ENCODE measurements at regions not wholly inside any gene's neighbourhood (a gene's known extent, or its start where the extent isn't known, plus 50 kb on each side); places are given as distances from the start of the nearest gene placed in this dataset.
A peak's percentile ranks its signal among the peaks of the same experiment; 100 is the strongest.
"Not testable (repeated sequence)": the region's sequence is repeated elsewhere in the genome, so short reads cannot be mapped to it uniquely, and the experiment has no call there.

DNA sequence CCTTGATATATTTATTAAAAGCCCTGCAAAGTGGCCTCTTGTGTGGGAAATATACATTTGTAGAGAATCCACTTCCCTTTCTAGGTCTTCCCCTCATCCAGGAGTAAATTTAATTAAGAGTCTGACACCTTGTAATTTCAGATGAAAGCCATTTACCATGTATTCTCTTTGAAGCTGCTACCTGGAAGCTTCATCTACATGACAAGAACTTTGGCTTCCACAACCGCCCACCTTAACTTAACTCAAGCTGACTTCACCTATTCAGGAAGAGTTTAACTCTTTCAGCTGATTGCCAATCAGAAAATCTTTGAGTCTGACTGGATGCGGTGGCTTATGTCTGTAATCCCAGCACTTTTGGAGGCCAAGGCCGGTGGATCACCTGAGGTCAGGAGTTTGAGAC is 899.9 kb downstream of the TAF11L14 start:
- TF ChIP-seq ISL1 (CRISPR knock-in tag; IDR thresholded peaks at IDR 0.05) (no peak), ZFP30 (CRISPR knock-in tag; IDR thresholded peaks at IDR 0.05) (no peak), BACH2 (CRISPR knock-in tag; IDR thresholded peaks at IDR 0.05; ENCODE audit: borderline replicate concordance) (no peak), ZNF70 (CRISPR knock-in tag; IDR thresholded peaks at IDR 0.05) (no peak), GLIS3 (CRISPR knock-in tag; IDR thresholded peaks at IDR 0.05) (no peak)
- TF ChIP-seq, protein P1, sequence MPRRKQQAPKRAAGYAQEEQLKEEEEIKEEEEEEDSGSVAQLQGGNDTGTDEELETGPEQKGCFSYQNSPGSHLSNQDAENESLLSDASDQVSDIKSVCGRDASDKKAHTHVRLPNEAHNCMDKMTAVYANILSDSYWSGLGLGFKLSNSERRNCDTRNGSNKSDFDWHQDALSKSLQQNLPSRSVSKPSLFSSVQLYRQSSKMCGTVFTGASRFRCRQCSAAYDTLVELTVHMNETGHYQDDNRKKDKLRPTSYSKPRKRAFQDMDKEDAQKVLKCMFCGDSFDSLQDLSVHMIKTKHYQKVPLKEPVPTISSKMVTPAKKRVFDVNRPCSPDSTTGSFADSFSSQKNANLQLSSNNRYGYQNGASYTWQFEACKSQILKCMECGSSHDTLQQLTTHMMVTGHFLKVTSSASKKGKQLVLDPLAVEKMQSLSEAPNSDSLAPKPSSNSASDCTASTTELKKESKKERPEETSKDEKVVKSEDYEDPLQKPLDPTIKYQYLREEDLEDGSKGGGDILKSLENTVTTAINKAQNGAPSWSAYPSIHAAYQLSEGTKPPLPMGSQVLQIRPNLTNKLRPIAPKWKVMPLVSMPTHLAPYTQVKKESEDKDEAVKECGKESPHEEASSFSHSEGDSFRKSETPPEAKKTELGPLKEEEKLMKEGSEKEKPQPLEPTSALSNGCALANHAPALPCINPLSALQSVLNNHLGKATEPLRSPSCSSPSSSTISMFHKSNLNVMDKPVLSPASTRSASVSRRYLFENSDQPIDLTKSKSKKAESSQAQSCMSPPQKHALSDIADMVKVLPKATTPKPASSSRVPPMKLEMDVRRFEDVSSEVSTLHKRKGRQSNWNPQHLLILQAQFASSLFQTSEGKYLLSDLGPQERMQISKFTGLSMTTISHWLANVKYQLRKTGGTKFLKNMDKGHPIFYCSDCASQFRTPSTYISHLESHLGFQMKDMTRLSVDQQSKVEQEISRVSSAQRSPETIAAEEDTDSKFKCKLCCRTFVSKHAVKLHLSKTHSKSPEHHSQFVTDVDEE (CRISPR knock-in tag; IDR thresholded peaks at IDR 0.05) = no peak
- no peak for ATAC-seq

DNA sequence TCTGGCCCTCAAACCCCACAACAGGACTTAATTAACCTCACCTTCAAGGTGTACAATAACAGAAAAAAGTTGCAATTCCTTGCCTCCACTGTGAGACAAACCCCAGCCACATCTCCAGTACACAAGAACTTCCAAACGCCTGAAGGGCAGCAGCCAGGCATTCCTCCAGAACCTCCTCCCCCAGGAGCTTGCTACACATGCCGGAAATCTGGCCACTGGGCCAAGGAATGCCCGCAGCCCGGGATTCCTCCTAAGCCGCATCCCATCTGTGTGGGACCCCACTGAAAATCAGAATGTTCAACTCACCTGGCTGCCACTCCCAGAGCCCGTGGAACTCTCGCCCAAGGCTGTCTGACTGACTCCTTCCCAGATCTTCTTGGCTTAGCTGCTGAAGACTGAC is 901.5 kb downstream of the TAF11L14 start:
- ATAC-seq = not testable (repeated sequence)

DNA sequence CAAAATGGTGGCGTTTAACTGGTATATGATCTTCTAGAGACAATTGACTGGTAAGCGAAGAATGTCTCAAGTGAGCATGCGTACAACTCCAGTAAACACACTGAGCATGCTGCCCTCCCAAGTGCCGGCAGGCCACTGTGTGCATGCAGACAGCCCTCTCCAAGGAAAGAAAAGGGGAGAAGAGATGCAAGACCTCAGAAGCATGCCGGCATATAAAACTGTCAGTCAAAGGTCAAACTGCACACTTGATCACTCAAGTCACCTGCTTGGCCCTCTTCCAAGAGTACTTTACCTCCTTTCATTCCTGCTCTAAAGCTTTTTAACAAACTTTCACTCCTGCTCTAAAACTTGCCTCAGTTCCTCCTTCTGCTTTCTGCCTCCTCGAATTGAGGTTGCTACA is 910.2 kb downstream of the TAF11L14 start:
- TF ChIP-seq SNAI2 (CRISPR knock-in tag; IDR thresholded peaks at IDR 0.05) = no peak
- TF ChIP-seq, protein P2, sequence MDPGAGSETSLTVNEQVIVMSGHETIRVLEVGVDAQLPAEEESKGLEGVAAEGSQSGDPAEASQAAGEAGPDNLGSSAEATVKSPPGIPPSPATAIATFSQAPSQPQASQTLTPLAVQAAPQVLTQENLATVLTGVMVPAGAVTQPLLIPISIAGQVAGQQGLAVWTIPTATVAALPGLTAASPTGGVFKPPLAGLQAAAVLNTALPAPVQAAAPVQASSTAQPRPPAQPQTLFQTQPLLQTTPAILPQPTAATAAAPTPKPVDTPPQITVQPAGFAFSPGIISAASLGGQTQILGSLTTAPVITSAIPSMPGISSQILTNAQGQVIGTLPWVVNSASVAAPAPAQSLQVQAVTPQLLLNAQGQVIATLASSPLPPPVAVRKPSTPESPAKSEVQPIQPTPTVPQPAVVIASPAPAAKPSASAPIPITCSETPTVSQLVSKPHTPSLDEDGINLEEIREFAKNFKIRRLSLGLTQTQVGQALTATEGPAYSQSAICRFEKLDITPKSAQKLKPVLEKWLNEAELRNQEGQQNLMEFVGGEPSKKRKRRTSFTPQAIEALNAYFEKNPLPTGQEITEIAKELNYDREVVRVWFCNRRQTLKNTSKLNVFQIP (CRISPR knock-in tag; IDR thresholded peaks at IDR 0.05; ENCODE audit: borderline replicate concordance, low read depth) = no peak
- no peak for ATAC-seq

DNA sequence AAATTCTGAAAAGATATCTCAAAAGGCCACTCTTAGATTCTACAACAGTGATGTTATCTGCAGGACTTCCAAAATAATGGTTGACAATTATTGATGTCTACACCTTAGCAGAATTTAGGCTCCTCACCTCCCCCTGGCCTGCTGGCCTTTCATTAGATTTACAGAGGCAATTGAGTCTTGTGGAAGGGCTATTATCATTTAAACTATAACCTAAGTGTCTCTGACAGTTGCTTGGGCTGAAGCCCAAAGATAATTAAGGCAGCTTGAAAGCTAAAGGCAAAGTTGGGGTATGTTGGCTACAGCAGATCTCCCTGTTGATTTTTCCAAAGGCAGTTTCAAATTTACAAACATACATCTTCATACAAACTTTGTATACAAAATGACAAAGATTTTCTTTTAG is 912.3 kb downstream of the TAF11L14 start:
- no peak for ATAC-seq
- TF ChIP-seq GLIS3 (CRISPR knock-in tag; IDR thresholded peaks at IDR 0.05) = no peak
- peak; percentile 25; the same call in 1 of the 2 replicates for TF ChIP-seq ISL1 (CRISPR knock-in tag; IDR thresholded peaks at IDR 0.05)

DNA sequence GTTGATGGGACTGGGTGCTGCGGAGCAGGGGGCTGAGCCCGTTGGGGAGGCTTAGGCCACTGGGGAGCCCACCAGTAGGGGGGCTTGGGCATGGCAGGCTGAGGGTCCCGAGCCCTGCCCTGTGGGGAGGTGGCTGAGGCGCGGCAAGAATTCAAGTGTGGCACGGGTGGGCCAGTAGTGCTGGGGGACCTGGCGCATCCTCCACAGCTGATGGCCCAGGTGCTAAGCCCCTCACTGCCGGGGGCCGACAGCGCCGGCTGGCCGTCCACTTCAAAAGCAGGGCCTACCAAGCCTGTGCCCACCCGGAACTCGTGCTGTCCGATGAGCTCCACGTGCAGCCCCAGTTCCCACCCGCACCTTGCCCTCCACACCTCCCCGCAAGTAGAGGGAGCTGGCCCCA is 917.5 kb downstream of the TAF11L14 start:
- no peak for TF ChIP-seq ZNF8 (CRISPR knock-in tag; IDR thresholded peaks at IDR 0.05)
- TF ChIP-seq ESRRG (CRISPR knock-in tag; IDR thresholded peaks at IDR 0.05) = no peak
- TF ChIP-seq ZC3H10 (CRISPR knock-in tag; IDR thresholded peaks at IDR 0.05) = no peak
- TF ChIP-seq TOX (CRISPR knock-in tag; IDR thresholded peaks at IDR 0.05; ENCODE audit: borderline replicate concordance) = no peak
- no peak for ATAC-seq

DNA sequence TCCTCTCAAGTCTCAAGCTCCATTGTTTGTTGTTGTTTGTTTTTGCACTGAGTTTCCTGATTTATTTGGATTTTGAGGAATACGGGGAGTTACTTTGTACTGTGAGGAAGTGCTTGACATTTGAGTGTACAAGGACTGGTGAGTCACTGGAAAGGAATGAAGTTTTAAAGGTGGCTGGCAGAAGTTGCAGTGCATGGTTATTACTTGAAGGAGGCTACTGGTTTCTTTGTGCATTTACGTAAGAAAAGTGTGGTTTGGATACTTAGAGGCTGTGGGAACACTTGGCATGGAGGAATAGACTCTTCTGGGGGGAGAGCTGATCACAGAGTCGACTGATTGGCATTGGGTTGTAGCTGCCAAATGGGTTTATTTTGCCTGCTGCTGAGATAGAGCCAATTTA is 919.0 kb downstream of the TAF11L14 start:
- no peak for ATAC-seq
- no peak for TF ChIP-seq PPARA (CRISPR knock-in tag; IDR thresholded peaks at IDR 0.05; ENCODE audit: borderline replicate concordance)
- no peak for TF ChIP-seq RARB (CRISPR knock-in tag; IDR thresholded peaks at IDR 0.05)
- no peak for TF ChIP-seq OSR1 (CRISPR knock-in tag; IDR thresholded peaks at IDR 0.05)
- TF ChIP-seq, protein P3, sequence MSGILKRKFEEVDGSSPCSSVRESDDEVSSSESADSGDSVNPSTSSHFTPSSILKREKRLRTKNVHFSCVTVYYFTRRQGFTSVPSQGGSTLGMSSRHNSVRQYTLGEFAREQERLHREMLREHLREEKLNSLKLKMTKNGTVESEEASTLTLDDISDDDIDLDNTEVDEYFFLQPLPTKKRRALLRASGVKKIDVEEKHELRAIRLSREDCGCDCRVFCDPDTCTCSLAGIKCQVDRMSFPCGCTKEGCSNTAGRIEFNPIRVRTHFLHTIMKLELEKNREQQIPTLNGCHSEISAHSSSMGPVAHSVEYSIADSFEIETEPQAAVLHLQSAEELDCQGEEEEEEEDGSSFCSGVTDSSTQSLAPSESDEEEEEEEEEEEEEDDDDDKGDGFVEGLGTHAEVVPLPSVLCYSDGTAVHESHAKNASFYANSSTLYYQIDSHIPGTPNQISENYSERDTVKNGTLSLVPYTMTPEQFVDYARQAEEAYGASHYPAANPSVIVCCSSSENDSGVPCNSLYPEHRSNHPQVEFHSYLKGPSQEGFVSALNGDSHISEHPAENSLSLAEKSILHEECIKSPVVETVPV (CRISPR knock-in tag; IDR thresholded peaks at IDR 0.05) = no peak
- TF ChIP-seq ZNF70 (CRISPR knock-in tag; IDR thresholded peaks at IDR 0.05) = no peak
- no peak for TF ChIP-seq ZFP3 (CRISPR knock-in tag; IDR thresholded peaks at IDR 0.05)
- no peak for TF ChIP-seq TOX (CRISPR knock-in tag; IDR thresholded peaks at IDR 0.05; ENCODE audit: borderline replicate concordance)
- TF ChIP-seq, protein P1 (CRISPR knock-in tag; IDR thresholded peaks at IDR 0.05) = no peak
- TF ChIP-seq ISL1 (CRISPR knock-in tag; IDR thresholded peaks at IDR 0.05) = no peak
- no peak for TF ChIP-seq SNAI2 (CRISPR knock-in tag; IDR thresholded peaks at IDR 0.05)
- TF ChIP-seq CSDC2 (CRISPR knock-in tag; IDR thresholded peaks at IDR 0.05) = no peak
- TF ChIP-seq ZNF565 (CRISPR knock-in tag; conservative IDR thresholded peaks at IDR 0.05; ENCODE audit: low read depth) = no peak
- no peak for TF ChIP-seq ESRRG (CRISPR knock-in tag; IDR thresholded peaks at IDR 0.05)
- no peak for TF ChIP-seq ARNTL (CRISPR knock-in tag; IDR thresholded peaks at IDR 0.05; ENCODE audit: borderline replicate concordance, low read depth)
- TF ChIP-seq ZFP30 (CRISPR knock-in tag; IDR thresholded peaks at IDR 0.05) = no peak
- TF ChIP-seq, protein P4, sequence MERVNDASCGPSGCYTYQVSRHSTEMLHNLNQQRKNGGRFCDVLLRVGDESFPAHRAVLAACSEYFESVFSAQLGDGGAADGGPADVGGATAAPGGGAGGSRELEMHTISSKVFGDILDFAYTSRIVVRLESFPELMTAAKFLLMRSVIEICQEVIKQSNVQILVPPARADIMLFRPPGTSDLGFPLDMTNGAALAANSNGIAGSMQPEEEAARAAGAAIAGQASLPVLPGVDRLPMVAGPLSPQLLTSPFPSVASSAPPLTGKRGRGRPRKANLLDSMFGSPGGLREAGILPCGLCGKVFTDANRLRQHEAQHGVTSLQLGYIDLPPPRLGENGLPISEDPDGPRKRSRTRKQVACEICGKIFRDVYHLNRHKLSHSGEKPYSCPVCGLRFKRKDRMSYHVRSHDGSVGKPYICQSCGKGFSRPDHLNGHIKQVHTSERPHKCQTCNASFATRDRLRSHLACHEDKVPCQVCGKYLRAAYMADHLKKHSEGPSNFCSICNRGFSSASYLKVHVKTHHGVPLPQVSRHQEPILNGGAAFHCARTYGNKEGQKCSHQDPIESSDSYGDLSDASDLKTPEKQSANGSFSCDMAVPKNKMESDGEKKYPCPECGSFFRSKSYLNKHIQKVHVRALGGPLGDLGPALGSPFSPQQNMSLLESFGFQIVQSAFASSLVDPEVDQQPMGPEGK (CRISPR knock-in tag; IDR thresholded peaks at IDR 0.05; ENCODE audit: borderline replicate concordance) = no peak
- no peak for TF ChIP-seq BACH2 (CRISPR knock-in tag; IDR thresholded peaks at IDR 0.05; ENCODE audit: borderline replicate concordance)
- TF ChIP-seq GLIS3 (CRISPR knock-in tag; IDR thresholded peaks at IDR 0.05) = no peak
- TF ChIP-seq ZC3H10 (CRISPR knock-in tag; IDR thresholded peaks at IDR 0.05) = no peak
